HCT116 (cell line): ENCODE measurements at regions not wholly inside any gene's neighbourhood (a gene's known extent, or its start where the extent isn't known, plus 50 kb on each side); places are given as distances from the start of the nearest gene placed in this dataset.

ENCODE experiments used
- ATAC-seq: fragments of 200-7000 bp; cut with Tn5 transposase; 2 replicates; pipeline ENCODE4 v1.9.1; 2020; ENCODE audit warnings: mild to moderate bottlenecking, moderate library complexity
- BruUV-seq: library from RNA; stranded (reverse); fragments of 400-500 nt; replicated peaks from 2 replicates; lab custom pipeline; 2021; lab: Mats Ljungman, UMichigan
- CTCF ChIA-PET: fragments of 300-600 bp; sonication (Branson Sonifier 250); formaldehyde crosslinking; loops from one replicate; lab custom pipeline; 2021; ENCODE audit warnings: antibody characterized with exemption; lab: Charles Lee
- POLR2A ChIA-PET: fragments of 300-600, 350-600 bp; sonication (Branson Sonifier 250); formaldehyde crosslinking; loops from one replicate; lab custom pipeline; 2021; ENCODE audit warnings: antibody characterized with exemption; lab: Charles Lee
- RAD21 ChIA-PET, 2 experiments: fragments of 300-600 bp; sonication (Branson Sonifier 250); formaldehyde crosslinking; loops; one replicate each; lab custom pipeline; 2023; ENCODE audit warnings: low total read pairs in 2 of 2; ENCODE audit not compliant: uncharacterized antibody in 2 of 2, unreplicated experiment in 2 of 2, low non-redundant PET in 1 of 2; lab: Charles Lee
- DNase-seq: peaks from one replicate; pipeline ENCODE4 v3.0.0-alpha.2; 2010; ENCODE audit warnings: low read depth, low spot score
- H2AFZ ChIP-seq: fragments of 200-600 bp; shearing (Covaris generic), sonication (generic); 2 replicates; pipeline ENCODE4 v1.6.1; 2017; ENCODE audit warnings: low read depth, mixed run types, mixed read lengths, antibody characterized with exemption, low read length; ENCODE audit not compliant: poor library complexity, severe bottlenecking
- H3K27ac ChIP-seq: 2 replicates; pipeline ENCODE4 v1.5.1; 2012; ENCODE audit warnings: low read depth, low read length
- H3K27me3 ChIP-seq: fragments of 200-600 bp; sonication (generic); 2 replicates; pipeline ENCODE4 v1.6.1; 2016; ENCODE audit warnings: mixed run types, low read length, mixed read lengths; ENCODE audit not compliant: insufficient read depth
- H3K36me3 ChIP-seq, 2 experiments: fragments of 200-500 bp in 1 of 2; fragments of 200-600 bp in 1 of 2; sonication (Bioruptor generic) in 1 of 2; sonication (generic) in 1 of 2; 2 replicates each; pipeline versions ENCODE4 v1.5.1 to v1.6.1; 2014 to 2016; ENCODE audit warnings: low read length in 2 of 2, inconsistent platforms in 1 of 2, mixed read lengths in 1 of 2, mixed run types in 1 of 2; ENCODE audit not compliant: insufficient read depth in 2 of 2, control insufficient read depth in 1 of 2
- H3K4me1 ChIP-seq, 2 experiments: fragments of 200-600 bp in 1 of 2; sonication (generic) in 1 of 2; 2 replicates each; pipeline versions ENCODE4 v1.5.1 to v1.6.1; 2012 to 2017; ENCODE audit warnings: low read length in 2 of 2, inconsistent platforms in 1 of 2, mild to moderate bottlenecking in 1 of 2, mixed read lengths in 1 of 2, mixed run types in 1 of 2, moderate library complexity in 1 of 2; ENCODE audit not compliant: insufficient read depth in 2 of 2, control insufficient read depth in 1 of 2
- H3K4me2 ChIP-seq: fragments of 200-600 bp; sonication (generic); 2 replicates; pipeline ENCODE4 v1.6.1; 2017; ENCODE audit warnings: mixed run types, low read length, mixed read lengths
- H3K4me3 ChIP-seq, 2 experiments: fragments of 200-600 bp in 1 of 2; sonication (generic) in 1 of 2; replicated peaks in 1 of 2; 2 replicates each; pipeline ENCODE4 v1.5.1; 2011 to 2016; ENCODE audit warnings: low read length in 2 of 2, control low read depth in 1 of 2, low read depth in 1 of 2, mild to moderate bottlenecking in 1 of 2, mixed read lengths in 1 of 2, mixed run types in 1 of 2
- H3K79me2 ChIP-seq: fragments of 200-600 bp; sonication (generic); 2 replicates; pipeline ENCODE4 v1.6.1; 2017; ENCODE audit warnings: mild to moderate bottlenecking, mixed run types, low read length, moderate library complexity, mixed read lengths; ENCODE audit not compliant: insufficient read depth
- H3K9ac ChIP-seq: fragments of 200-600 bp; sonication (generic); 2 replicates; pipeline ENCODE4 v1.6.1; 2016; ENCODE audit warnings: low read length, mixed read lengths
- H3K9me2 ChIP-seq: fragments of 200-600 bp; sonication (generic), shearing (Covaris generic); 2 replicates; pipeline ENCODE4 v1.6.1; 2017; ENCODE audit warnings: mixed run types, mild to moderate bottlenecking, moderate library complexity; ENCODE audit not compliant: insufficient read depth
- H3K9me3 ChIP-seq, 2 experiments: fragments of 200-500 bp in 1 of 2; fragments of 200-600 bp in 1 of 2; sonication (Bioruptor generic) in 1 of 2; sonication (generic) in 1 of 2; 2 replicates each; pipeline ENCODE4 v1.6.1; 2014 to 2017; ENCODE audit warnings: low read length in 2 of 2, mixed read lengths in 2 of 2, inconsistent platforms in 1 of 2, low read depth in 1 of 2, mild to moderate bottlenecking in 1 of 2, mixed run types in 1 of 2, moderate library complexity in 1 of 2; ENCODE audit not compliant: control insufficient read depth in 1 of 2, insufficient read depth in 1 of 2
- H4K20me1 ChIP-seq: fragments of 200-600 bp; sonication (generic), shearing (Covaris generic); 2 replicates; pipeline ENCODE4 v1.6.1; 2017; ENCODE audit warnings: mixed run types, mild to moderate bottlenecking, moderate library complexity; ENCODE audit not compliant: insufficient read depth
- ATF3 ChIP-seq: IDR thresholded peaks from 2 replicates; pipeline ENCODE4 v1.6.1; 2012
- CBX3 ChIP-seq: IDR thresholded peaks from 2 replicates; pipeline ENCODE4 v1.6.1; 2012; ENCODE audit warnings: low read depth
- EZH2 ChIP-seq: fragments of 200-600 bp; sonication (generic); IDR thresholded peaks from 2 replicates; pipeline ENCODE4 v1.6.1; 2017; ENCODE audit warnings: antibody characterized with exemption, mixed run types
- EZH2phosphoT487 ChIP-seq: fragments of 200-600 bp; IDR thresholded peaks from 2 replicates; pipeline ENCODE4 v1.6.1; 2018; ENCODE audit warnings: antibody characterized with exemption, borderline replicate concordance
- FOSL1 ChIP-seq: IDR thresholded peaks from 2 replicates; pipeline ENCODE4 v1.6.1; 2012; ENCODE audit warnings: low read depth
- MAX ChIP-seq: IDR thresholded peaks from 2 replicates; pipeline ENCODE4 v1.6.1; 2012
- POLR2A ChIP-seq: IDR thresholded peaks from 2 replicates; pipeline ENCODE4 v1.7.0; 2011; ENCODE audit warnings: borderline replicate concordance; ENCODE audit not compliant: insufficient read depth, insufficient read length; ENCODE audit errors: extremely low read depth
- POLR2AphosphoS5 ChIP-seq: IDR thresholded peaks from 2 replicates; pipeline ENCODE4 v1.6.1; 2011; ENCODE audit warnings: mild to moderate bottlenecking, low read depth, low read length, moderate library complexity
- RAD21 ChIP-seq: IDR thresholded peaks from 2 replicates; pipeline ENCODE4 v1.6.1; 2012; ENCODE audit warnings: low read depth, mild to moderate bottlenecking
- REST ChIP-seq: IDR thresholded peaks from 2 replicates; pipeline ENCODE4 v1.6.1; 2012; ENCODE audit warnings: low read depth
- SIN3A ChIP-seq: IDR thresholded peaks from 2 replicates; pipeline ENCODE4 v1.6.1; 2012; ENCODE audit warnings: low read depth
- YY1 ChIP-seq: IDR thresholded peaks from 2 replicates; pipeline ENCODE4 v1.6.1; 2011; ENCODE audit warnings: low read length, low read depth, moderate library complexity, mild to moderate bottlenecking; ENCODE audit not compliant: insufficient replicate concordance; ENCODE audit errors: extremely low read depth
- ZBTB33 ChIP-seq: IDR thresholded peaks from 2 replicates; pipeline ENCODE4 v1.6.1; 2011; ENCODE audit warnings: mild to moderate bottlenecking, low read length, moderate library complexity; ENCODE audit not compliant: insufficient replicate concordance; ENCODE audit errors: extremely low read depth
- ZFX ChIP-seq: fragments of 450-650 bp; IDR thresholded peaks from 2 replicates; pipeline ENCODE4 v1.6.1; 2017
- ZNF274 ChIP-seq: fragments of 200-500 bp; sonication (Bioruptor generic); IDR thresholded peaks from 2 replicates; pipeline ENCODE4 v1.6.1; 2014; ENCODE audit warnings: mild to moderate bottlenecking, low read depth, low read length, inconsistent platforms
- intact Hi-C: fragments of 100-400 bp; cut with micrococcal nuclease; formaldehyde crosslinking; loops from 2 replicates; pipeline ENCODE4 v1.10.0; 2022

- no peak overlapping the region for H3K4me2 ChIP-seq
- no peaks in the 10 kb centered on the region for H3K79me2 ChIP-seq
- BruUV-seq = no TSS peak
- H3K27me3 ChIP-seq = no peaks in the 10 kb centered on the region
- DNase-seq (no peak), ATAC-seq (no peak)
- no peak overlapping the region for H3K9ac ChIP-seq
- no peaks in the 10 kb centered on the region for H3K9me2 ChIP-seq
- intact Hi-C loops = no loop called here
- no peak overlapping the region for H3K4me3 ChIP-seq
- no peaks in the 10 kb centered on the region for H3K36me3 ChIP-seq
- ChIA-PET CTCF (no interaction called here), RAD21 (no interaction called here), POLR2A (no interaction called here)
- no peaks in the 10 kb centered on the region for H3K4me1 ChIP-seq
- H3K27ac ChIP-seq = no peak overlapping the region
- H4K20me1 ChIP-seq = no peaks in the 10 kb centered on the region
- TF ChIP-seq POLR2AphosphoS5 = no peak
- TF ChIP-seq EZH2 = no peak
- no peak for TF ChIP-seq ZBTB33
- TF ChIP-seq FOSL1 = no peak
- no peak for TF ChIP-seq REST
- TF ChIP-seq RAD21 = no peak
- no peak for TF ChIP-seq EZH2phosphoT487
- TF ChIP-seq ZFX = no peak
- TF ChIP-seq SIN3A = no peak
- no peak for TF ChIP-seq ATF3
- TF ChIP-seq CBX3 = no peak
- TF ChIP-seq YY1 = no peak
- no peak for TF ChIP-seq POLR2A
- no peak for TF ChIP-seq MAX
- no peak for TF ChIP-seq ZNF274
- H2AFZ ChIP-seq = no peak overlapping the region
- no peaks in the 10 kb centered on the region for H3K9me3 ChIP-seq
These were observed 89.9 kb upstream of the MPDZ start for GRCh38 chr9:13369431-13369830.
